ENCODE measurements at regions not wholly inside any gene's neighbourhood (a gene's known extent, or its start where the extent isn't known, plus 50 kb on each side); places are given as distances from the start of the nearest gene placed in this dataset.

DNA sequence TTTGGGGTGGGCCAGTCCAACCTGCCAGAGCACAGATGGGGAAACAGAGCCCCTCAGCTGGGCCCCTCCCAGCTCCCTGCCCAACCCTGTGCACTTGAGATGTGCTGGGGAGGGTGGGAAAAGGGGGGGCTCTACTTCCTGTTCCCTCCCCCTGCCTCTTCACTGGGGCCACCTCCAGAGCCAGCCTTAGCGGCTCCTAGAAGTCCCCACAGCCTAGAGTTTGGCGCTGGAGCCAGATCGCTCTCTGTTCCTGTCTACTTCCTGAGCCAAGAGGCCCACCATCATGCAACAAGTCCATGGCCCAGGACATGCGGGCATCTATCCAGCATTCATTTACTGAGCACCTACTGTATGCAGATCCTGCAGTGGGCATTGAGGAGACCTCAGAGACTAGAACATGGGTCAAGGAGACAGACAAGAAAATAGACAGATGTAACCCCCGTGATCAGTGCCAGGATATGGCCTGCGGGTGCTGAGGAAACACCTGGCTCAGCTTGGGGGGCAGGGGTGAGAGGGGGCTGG is 144.1 kb downstream of the SYF2 start:
- TF ChIP-seq POLR2A (IDR thresholded peaks at IDR 0.05; ENCODE audit: low read depth, low read length): no peak
- no peak for TF ChIP-seq TAF1 (IDR thresholded peaks at IDR 0.05; ENCODE audit: borderline replicate concordance, low read depth, low read length)
- TF ChIP-seq POLR2AphosphoS5 (IDR thresholded peaks at IDR 0.05; ENCODE audit: low read depth, low read length): no peak

Measured in GM12892 (cell line).